Caki2 (cell line): ENCODE measurements at regions not wholly inside any gene's neighbourhood (a gene's known extent, or its start where the extent isn't known, plus 50 kb on each side); places are given as distances from the start of the nearest gene placed in this dataset.
A peak's percentile ranks its signal among the peaks of the same experiment; 100 is the strongest.
"Not testable (repeated sequence)": the region's sequence is repeated elsewhere in the genome, so short reads cannot be mapped to it uniquely, and the experiment has no call there.

Experiments
- DNase-seq: peaks from one replicate; pipeline ENCODE4 v3.0.0-alpha.2; 2015; ENCODE audit warnings: low read depth
- in situ Hi-C: cut with HindIII; loops from 2 replicates; pipeline ENCODE4 v1.10.0; 2016; ENCODE audit warnings: low sequenced_read_pairs, low pct_unique_long_range_greater_than_20kb, mixed read lengths

DNA sequence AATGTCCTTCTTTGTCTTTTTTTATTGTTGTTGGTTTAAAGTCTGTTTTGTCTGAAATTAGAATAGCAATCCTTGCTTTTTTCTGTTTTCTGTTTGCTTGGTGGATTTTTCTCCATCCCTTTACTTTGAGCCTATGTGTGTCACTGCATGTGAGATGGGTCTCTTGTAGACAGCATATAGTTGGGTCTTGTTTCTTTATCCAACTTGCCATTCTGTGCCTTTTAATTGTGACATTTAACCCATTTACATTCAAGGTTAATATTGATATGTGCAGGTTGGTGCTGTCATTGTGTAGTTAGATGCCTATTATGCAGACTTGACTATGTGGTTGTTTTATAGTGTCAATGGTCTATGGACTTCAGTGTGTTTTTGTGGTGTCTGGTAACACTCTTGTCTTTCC, 197.5 kb upstream of the FN1 start:
- in situ Hi-C loops, result no loop called here
- DNase-seq, result no peak

DNA sequence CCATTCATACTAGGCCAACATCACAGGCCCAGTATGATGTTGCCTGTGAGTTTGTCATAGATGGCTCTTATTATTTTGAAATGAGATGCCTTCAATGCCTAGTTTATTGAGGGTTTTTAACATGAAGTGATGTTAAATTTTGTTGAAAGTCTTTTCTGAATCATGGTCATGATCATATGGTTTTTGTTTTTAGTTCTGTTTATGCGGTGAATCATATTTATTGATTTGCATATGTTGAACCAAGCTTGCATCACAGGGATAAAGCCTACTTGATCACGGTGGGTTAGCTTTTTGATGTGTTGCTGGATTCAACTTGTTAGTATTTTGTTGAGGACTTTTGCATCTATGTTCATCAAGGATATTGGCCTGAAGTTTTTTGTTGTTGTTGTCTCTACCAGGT, 195.8 kb upstream of the FN1 start:
- in situ Hi-C loops, result no loop called here
- no peak for DNase-seq

DNA sequence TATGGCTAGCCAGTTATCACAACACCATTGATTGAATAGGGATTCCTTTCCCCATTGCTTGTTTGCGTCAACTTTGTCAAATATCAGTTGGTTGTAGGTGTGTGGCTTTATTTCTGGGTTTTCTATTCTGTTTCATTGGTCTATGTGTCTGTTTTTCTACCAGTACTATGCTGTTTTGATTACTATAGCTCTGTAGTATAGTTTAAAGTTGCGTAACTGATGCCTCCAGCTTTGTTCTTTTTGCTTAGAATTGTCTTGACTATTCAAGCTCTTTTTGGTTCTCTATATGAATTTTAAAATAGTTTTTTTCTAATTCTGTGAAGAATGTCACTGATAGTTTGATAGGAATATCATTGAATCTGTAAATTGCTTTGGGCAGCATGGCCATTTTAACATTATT, 194.9 kb upstream of the FN1 start:
- DNase-seq, in situ Hi-C loops: not testable (repeated sequence)

DNA sequence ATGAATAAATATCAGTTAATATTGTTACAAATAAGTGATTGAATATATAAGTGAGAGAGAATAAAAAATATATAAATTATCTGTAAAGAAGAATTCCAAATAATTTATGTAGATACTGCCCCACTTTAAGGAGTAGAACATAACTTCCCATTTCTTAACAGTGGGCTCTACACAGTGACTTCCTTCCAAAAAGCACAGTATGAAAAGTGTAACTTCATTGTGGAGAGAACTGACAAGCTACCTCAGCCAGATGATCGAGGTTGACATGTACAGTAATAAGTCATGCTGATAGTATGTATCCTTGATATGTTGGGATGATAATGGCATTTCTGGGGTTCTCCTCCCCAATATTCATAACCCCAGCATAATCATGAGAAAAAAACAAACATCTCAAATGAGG, 191.9 kb upstream of the FN1 start:
- in situ Hi-C loops, result no loop called here
- DNase-seq, result no peak

DNA sequence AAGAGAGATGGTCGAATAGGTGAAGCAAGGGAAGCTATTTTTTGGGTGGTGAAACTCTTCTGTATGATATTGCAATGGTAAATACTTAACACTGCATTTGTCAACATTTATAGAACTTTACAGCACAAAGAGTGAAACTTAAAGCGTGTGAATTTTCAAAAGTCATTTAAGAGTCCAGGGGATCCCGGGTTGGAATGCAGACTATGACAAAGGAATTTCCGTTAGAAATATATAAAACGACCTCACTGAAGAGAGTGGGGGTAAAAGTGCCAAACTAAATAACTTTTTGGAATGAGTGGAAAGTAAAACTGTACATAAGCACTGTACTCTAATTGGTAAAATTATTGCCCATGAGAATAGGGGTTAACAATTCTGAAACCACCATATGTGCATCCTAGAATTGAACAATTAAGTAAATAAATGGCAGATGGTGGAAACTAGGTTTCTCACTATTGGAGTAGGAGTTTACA, 191.0 kb upstream of the FN1 start:
- DNase-seq, result no peak
- in situ Hi-C loops, result no loop called here

DNA sequence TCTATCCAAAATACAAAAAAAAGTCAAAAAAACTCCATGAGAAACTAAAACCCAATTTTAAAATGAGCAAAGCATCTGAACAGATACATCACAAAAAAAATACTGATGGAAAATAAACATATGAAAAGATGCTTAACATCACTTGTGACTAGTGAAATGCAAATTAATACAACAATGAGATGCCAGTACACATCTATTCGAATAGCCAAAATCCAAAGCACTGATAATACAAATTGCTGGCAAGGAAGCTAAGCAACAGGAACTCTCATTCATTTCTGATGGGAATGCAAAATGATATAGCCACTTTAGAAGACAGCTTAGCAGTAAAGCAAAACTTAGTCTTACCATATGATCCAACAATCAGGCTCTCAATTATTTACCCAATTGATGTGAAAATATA, 190.2 kb upstream of the FN1 start:
- no peak for DNase-seq
- in situ Hi-C loops, result no loop called here

DNA sequence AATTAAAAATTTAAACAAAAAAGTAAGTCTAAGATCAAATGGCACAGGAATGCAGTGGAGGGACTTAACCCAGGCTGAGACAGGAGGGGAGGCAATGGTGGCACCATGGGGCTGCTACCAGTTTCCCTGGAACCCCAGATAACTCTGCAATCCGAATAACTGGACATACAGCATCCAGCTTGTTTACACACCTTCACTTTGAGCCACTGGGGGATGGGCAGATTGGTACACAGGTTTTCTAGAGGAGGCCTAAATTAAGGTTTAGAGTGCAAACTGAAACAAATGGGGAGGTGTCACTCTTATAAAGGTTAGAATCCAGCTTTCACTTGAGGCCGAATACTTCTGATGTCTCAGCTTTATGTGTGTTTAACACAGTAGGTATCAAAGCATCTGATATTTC, 189.3 kb upstream of the FN1 start:
- DNase-seq, result no peak
- in situ Hi-C loops, result no loop called here

DNA sequence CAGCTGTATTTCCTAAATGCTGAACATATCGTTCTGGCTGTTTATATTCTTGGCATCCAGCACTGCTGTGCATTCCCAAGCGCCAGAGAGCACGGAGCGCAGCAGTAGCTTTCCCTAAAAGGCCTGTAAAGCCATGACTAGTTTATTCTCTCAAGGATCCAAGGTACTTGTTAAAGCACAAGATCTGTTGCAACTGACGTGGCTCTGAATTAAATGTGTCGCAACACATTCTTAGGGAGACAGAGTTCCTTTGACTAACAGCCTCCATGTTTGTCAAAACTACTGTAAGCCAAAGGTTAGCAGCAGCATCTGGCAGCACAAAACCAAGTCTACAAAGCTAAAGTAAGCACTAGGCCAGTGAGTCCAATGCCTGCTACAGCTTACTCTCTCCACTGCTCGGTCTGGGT, 188.6 kb upstream of the FN1 start:
- DNase-seq, result no peak
- in situ Hi-C loops, result no loop called here

DNA sequence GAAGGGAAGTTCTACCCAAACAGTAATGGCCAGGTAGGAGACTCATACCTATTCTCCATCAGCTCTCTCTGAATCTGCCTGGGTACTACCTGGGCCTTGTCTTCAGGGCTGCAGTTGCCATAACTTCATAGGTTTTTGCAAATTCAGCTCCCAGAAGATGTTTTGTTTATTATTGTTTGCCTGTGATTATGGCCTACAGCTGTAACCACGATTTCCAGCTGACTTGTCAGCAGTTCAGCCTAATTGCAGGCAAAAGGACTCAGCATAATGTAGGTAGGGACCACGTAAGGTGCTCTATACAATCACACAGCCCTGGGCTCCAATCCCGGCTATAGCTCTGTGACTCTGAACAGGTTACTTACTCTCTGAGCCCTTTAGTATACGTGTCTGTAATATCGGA, 187.0 kb upstream of the FN1 start:
- DNase-seq, result no peak
- in situ Hi-C loops, result no loop called here

DNA sequence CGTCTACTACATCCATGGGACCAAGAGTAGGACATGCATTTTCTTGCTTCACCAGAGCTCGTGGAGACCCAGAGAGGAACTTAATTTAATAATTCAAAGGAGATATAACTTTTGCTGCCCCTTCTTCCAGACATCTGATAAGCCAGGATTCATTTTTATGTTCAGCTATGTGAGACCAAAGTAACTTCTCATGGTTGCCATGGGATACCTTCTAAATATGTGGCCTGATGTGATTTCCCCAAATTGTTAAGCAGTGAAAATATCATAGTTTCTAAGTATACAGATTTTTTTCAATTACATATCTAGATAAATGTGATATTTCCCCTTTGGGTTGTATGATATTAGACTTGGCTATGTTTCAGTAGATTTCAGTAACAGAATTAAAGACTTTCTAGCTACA, 185.5 kb upstream of the FN1 start:
- no peak for DNase-seq

DNA sequence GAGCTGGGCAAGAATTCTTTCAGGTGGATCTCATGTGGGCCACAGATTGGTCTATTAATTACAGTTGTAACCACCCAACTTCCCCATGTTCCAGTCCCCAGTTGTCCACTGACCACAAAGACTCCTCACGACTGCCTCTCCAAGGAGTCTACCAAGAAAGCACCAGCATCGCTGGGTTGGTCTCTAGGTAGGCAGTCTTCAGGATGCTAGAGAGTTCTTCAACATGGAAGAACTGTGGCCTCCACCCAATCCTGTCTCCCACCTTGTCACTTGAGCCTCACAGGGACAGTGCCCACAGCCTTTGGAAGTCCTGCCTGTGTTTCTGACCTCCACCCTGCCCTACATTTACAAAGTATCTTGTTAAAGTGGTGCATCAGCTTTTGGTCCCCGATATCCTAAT, 184.7 kb upstream of the FN1 start:
- in situ Hi-C loops, result no loop called here
- DNase-seq, result no peak

More for the DNA sequence above, 185.5 kb upstream of the FN1 start:
- in situ Hi-C loops, result no loop called here

DNA sequence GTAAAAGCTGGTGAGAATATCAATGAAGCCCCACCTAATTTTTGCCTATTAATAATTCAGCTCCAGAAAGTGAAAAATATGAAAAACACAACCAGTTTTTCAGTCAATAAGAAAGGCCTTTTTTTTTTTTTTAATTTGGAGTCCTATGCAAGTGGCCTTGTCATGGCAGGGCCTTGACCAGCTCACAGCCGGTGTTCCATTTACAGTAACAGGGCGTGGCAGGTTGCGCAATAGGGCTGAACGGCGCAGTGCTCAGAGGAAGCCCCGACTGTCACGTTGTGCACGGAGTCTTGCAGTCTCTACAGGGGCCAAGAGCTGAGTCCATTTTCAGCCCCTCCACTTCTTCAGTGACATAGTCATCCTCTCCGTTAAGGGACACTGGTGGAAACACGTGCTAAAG, 184.1 kb upstream of the FN1 start:
- DNase-seq, result no peak
- in situ Hi-C loops, result no loop called here

DNA sequence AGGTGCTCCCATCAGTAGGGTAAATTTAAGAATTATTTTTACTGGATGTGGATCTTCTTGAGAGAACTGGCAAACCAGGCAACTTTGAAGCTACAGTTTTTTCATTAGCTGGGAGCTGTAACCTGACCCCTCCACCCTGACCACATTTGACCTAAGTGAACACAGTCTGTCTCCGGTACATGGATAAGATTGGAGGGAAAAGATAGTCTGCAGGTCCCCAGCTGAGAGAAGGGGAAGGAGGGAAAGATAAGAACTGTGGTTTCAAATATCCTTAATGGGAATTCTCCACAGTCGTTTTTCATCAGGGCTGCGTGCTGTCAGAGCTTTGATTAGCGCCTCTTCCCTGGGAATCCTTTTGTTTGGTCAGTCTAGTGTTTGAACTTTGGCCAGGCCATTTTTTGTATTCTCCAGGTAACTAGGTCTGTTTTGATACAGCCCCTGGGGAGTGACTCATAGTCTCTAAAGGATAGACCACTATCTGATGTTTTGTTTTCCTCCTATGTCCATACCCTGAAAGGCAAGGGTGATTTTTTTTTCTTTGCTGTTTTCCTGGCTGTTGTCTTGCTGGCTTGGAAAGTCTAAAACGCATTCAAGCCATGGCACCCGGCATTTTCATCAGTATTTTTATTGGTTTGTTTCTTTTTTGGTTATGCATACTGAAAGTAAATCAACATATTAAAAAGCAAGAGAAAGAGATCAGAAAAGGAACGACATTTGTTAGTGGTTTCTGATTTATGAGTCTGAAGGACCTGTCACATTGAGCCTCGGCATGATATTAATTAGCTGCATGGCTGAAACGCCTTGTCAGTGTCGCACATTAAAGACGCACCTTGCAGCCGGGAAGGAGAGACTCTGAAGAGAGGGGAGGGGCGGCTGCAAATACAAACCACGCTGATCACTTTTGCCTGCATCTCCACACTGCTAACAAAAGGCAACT, 183.4 kb upstream of the FN1 start:
- peak; percentile 98 for DNase-seq

DNA sequence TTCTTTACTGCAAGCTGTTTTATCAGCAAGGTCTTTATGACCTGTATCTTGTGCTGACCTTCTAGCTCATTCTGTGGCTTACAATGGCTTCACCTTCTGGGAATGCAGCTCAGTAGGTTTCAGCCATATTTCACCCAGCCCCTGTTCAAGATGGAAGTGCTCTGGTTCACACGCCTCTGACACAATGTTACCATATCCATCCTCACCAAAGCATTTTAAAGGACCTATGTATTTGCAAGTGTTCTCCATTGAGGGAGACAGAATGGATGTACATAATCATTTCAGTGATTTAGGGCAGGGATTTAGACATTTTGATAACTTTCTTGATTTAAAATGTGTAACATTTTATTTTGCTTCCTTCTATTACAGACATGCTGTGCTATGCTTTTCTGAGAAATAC, 182.3 kb upstream of the FN1 start:
- no peak for DNase-seq
- in situ Hi-C loops, result no loop called here

More for the DNA sequence above, 183.4 kb upstream of the FN1 start:
- in situ Hi-C loops, result no loop called here

DNA sequence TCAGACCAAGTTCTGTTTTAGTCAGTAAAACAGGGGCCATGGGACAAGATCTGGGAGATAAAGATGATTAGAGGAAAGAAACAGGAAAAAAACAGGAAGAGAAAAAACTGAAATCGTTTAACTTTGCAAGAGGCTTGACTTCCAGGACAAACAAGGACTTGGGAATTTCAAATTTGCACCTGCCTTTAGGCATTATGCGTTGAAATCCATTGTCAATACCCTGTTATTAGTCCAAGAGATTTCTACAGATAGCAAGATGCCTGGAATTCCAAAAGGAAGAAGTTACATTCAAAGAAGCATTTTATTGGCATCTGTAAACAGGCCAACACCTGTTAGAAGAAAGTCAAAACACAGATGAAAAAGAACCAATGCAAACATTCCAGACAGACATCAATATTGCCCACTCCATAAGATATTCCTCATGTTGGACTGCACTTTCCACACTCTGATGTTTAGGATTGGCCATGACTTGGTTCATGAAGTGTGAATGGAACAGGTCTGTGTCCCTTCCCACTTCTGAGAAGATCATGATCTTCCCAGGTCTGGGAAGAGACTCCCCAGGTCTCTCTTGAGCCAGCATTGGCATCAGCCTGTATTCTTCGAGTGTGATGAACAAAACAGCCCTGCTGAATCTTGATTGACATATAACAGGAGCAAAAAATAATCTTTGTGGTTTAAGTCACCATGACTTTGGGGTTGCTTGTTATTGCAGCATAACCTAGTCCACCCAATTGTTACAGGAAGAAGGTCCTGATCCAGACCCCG, 181.4 kb upstream of the FN1 start:
- in situ Hi-C loops, result no loop called here
- DNase-seq, result no peak

DNA sequence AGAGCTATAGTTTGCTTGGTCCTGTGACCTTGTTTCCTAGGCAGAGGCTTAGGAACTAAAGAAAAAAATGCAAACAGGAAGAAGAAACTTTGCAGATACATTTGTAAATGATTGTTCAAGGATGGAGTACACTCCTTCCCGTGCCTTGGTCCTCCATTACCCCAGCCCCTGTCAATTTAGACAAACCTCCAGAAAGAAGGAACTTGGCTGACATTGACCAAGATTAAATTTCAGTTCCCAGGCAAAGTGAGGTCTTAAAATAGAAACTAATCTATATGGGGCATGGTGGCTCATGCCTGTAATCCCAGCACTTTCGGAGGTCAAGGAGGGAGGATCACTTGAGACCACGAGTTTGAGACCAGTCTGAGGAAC, 179.9 kb upstream of the FN1 start:
- in situ Hi-C loops, result no loop called here
- DNase-seq, result no peak

DNA sequence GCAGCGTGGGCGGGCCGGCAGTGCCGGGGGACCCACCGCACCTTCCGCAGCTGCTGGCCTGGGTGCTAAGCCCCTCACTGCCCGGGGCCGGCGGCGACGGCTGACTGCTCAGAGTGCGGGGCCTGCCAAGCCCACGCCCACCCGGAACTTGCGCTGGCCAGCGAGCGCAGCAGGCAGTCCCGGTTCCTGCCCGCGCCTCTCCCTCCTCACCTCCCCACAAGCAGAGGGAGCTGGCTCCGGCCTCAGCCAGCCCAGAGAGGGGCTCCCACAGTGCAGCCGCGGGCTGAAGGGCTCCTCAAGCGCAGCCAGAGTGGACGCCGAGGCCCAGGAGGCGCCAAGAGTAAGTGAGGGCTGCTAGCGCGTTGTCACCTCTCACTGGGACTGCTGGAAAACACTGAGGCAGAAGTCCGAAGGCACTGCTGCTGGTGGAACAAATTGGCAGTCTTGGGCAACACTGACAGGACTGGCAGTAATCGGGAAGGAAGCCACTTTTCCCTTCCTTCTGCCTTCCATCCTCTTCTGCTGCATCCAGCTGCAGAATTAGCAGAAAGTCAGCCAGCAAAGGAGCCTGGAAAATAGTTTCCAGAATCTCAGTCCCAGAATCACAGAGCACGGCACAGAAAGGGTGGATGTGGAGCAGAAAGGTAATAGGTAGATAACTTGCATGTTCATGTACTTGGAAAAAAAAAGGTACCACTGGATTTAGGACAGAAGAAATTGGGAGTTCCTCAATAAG, 179.4 kb upstream of the FN1 start:
- DNase-seq, result no peak
- in situ Hi-C loops, result no loop called here

DNA sequence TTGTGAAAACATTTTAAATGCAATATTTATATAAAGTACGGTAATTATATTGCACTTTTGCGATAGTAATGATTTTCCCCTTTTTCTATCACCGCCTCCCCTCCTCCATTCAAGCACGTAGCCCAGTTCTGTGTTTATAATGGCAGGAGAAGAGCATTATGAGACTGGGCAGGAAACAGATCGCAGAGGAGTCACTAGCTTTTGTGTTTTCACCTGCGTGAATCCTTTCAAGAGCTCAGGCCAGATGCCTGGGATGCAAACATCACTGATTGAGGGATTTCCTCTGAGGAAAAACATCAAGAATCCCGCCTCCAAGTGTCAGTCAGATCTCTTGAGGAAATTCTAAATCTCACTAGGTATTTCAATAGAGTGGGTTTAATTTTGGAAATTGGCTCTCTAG, 178.4 kb upstream of the FN1 start:
- DNase-seq, result no peak
- in situ Hi-C loops, result no loop called here

DNA sequence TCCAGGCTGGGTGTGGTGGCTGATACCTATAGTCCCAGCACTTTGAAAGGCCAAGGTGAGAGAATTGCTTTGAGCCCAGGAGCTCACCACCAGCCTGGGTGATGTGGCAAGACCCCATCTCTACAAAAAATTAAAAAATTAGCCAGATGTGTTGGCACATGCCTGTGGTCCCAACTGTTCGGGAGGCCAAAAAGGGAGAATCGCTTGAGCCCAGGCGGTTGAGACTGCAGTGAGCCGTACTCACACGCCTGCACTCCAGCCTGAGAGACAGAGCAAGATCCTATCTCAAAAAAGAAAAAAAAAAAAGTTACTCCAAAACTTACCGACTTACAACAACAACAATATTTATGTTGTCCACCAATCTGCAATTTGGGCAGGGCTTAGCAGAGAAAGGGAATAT, 178.0 kb upstream of the FN1 start:
- no peak for DNase-seq
- in situ Hi-C loops, result no loop called here
